T-helper 1 cell (primary cell): ENCODE measurements at regions not wholly inside any gene's neighbourhood (a gene's known extent, or its start where the extent isn't known, plus 50 kb on each side); places are given as distances from the start of the nearest gene placed in this dataset.

Experiments used
- DNase-seq, 5 donors: peaks; one replicate each; pipeline ENCODE4 v3.0.0-alpha.2; 2012 to 2020

DNA sequence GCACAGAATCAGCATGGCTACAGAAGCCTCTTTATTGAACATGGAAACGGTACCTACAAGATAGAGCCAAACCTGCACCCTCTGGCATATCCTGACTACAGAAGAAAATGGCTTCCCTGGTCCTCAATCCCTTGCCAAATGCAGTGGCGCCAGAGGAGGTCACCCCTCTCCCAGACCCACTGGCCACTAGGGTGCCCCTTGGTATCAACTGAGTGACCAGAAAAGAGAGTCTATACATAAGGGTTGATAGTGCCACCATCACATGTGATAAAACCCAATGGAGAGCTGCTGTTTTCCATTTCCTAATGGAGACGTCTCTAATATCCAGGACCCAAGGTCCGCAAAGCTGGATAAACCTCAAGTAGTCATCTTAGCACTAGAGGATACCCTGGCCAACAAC lies 52.7 kb upstream of the ALK start:
- DNase-seq: no peak

GRCh38 chr2:29977284-29977683 lies 55.9 kb upstream of the ALK start:
- DNase-seq: no peak

- DNase-seq: no peak
Measured at GRCh38 chr2:29981402-29981801, 60.0 kb upstream of the ALK start.

DNA sequence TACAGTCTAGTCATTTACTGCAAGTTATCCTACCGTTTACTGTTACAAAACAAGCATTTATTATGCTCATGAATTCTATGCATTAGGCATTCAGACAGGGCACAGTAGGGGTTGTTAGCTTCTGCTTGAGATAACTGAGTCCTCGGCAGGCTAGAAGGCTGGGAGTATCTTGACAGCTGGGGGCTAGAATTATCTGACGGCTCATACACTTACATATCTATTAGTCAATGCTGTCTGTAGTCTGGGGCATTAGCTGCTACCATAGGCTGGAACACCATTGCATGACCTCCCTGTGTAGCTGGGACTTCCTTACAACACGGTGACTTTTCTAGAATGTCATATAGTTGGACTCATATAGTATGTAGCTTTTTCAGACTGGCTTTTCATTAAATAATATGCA lies 61.9 kb upstream of the ALK start:
- DNase-seq: no peak

DNA sequence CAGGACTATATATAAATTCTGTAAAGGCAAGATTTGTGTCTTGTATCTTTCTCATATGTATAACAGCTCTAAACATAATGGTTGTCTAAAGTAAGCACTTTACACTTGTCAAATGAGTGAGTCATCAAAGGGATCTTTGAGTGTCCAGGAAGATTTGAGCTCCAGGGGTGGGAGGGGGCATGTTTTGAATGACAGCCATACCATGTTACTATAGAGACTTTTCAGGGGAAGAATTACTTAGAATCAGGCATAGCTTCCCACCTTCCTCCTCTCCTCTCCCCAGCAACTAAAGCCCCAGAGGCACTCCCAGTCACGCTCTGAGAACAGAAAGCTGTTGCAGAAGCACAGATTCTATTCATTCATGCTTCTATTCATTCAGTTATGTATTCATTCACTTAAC lies 65.8 kb upstream of the ALK start:
- DNase-seq: no peak

DNA sequence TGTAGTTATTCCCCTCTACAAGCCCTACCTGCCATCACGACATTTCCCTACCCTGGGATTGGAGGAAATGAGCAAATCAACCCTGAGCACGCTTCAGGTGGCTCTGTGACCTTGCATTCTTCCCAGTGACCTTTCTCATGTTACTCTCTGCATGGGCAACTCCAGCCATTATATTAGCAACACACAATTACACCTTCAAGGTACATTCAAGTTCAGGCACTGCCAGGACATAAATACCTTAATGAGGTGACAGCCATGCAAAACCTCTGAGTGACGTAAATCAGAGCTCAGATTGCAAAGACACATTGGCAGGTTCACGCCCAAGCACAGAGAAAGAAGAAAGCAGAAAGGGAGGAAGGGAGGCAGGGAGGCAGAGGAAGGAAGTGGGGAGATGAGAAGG lies 68.7 kb upstream of the ALK start:
- no peak for DNase-seq

DNA sequence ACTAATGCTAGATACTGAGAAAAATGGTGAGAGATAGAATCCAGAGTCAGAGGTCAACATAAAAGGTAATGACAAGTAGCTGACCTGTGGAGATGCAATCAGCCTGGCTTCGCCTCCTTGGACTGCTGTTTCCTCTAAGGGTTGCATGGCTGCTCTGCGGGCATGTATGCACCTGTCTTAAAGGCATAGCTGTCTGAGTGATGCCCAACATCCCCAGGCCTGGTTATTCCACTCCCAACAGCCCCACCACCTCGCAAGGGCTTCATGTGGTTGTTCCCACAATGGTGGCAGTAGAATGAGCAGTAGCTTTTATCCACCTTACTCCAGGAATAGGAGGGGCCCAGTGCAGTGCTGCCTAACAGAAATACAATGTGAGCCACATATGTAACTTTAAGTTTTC lies 69.7 kb upstream of the ALK start:
- no peak for DNase-seq

DNA sequence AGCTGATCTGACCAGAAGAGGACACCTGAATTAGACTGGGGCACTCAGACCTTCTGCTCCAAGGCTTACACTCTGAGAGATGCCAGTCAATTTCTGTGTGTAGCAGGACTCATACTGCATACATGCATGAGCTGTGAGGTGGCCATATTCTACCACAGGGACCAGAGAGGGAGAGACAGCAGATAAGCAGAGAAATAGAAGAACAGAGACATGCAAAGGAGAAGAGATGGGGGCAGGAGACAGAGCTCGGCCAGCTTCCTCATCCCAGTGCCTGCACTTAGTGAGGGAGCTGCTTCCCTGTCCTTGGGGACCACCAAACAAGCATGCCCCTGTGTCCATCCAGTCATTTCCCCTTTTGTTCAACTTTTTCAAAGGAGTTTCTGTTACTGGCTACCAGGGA lies 73.9 kb upstream of the ALK start:
- DNase-seq: no peak

GRCh38 chr2:30003128-30003527 lies 81.7 kb upstream of the ALK start:
- no peak for DNase-seq

DNA sequence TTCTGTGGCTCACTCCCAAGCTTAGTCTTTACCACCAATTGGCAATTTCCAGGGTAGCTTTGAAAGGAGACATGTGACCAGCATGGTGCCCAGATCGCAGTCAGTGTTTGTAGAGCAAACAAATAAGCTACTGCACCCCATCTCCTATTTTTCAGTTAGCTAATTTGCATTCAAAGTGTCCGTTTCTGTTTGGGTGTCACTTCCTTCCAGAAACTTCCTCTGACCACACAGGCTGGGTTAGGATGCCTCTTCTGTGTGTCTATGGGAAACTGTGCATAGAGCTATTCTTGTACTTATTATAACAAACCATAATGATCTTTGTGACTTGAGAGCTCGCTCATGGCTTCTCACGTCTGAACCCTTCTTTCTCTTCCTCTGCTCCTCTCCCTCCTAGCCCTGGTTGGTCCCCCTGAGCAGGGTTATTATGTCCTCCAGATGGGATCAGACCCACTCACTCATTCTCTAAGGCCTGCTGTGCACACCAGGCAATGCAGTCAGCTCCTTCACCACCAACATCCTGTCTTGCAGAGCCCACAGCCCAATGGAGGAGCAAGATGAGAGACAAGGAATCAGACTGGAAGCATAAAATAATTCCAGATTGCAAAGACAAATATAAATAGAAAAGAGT lies 101.2 kb upstream of the ALK start:
- peak in 1 of 5 donors; percentile 34 for DNase-seq

- no peak for DNase-seq
Measured at GRCh38 chr2:30024281-30024680, 102.9 kb upstream of the ALK start.

DNA sequence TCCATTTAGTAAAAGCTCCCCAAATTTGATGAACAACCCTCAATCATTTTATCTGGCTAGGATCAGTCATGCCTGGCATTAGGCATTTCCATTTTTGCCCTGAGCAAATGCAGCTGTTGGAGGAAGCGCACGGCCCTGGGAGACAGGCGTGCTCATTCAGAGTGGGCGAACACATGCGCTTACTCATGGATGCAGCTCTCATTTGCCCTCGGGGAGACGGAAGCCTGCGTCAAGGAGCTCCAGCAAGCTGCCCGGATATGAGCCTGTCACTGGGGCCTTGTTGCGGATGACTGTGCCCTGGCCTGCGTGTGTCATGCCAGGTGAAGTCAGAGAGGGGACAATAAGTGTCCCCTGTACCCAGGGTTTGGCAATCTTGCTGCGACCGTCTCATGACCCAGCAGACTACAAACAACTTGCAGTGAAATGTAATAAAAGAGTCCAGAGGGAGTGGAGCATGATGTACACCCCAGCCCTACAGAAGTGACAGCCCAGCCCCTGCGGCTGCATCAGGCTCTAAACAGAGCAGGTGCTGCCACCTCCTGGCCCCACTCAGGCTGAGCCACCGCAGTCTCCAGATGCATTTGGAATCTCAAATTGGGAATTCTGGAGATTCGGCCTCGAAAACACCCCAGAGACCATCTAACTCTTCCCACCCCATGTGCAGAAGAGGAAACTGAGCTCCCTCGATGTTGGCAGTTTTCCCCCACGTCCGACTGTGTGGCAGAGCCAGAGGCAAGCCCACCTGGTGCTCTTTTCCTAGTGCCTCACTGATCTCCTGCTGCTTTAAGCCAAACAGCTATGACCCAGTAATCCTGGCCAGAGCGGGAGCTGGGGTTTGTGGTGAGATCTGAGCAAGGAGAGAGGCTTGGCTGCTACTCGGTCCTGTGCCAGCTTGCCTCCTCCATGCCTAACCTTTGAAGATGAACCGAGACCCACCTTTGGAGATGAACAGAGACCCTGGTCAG lies 105.0 kb upstream of the ALK start:
- DNase-seq: no peak

DNA sequence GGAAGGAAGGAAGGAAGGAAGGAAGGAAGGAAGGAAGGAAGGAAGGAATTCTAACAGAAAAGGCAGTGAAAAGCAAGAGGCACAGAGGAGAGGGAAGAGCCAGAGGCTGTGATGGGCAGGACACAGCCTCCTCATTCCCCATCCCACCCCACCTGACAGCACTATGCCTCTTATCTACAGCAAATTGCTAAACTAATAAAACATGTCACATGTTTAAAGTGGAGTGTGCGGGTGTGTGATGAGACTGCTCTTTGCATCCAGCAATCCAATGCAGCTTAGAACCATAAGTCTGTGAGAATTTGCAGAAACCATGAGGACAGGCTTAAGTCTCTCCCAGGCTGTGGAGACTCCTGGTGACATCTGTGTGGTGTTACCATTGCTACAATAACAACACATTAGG lies 108.4 kb upstream of the ALK start:
- no peak for DNase-seq

DNA sequence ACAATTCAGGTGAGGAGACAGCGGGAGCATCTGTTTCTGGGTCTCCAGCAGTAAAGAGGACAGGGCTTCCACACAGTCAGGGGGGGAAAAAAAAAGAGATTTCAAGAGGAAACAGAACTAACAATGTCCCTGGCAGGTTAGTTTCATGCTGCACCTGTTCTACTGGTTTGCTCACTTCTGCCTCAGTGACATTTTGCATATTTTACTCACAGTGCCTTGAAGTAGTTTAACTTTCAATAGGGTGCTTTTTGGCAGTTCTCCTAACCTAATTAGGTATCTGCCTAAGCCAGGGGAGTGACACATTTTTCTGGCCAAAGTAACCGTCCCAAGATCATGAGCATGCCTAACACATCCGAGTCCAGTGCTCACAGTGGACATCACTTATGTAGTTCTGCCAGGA lies 109.0 kb upstream of the ALK start:
- DNase-seq: no peak

DNA sequence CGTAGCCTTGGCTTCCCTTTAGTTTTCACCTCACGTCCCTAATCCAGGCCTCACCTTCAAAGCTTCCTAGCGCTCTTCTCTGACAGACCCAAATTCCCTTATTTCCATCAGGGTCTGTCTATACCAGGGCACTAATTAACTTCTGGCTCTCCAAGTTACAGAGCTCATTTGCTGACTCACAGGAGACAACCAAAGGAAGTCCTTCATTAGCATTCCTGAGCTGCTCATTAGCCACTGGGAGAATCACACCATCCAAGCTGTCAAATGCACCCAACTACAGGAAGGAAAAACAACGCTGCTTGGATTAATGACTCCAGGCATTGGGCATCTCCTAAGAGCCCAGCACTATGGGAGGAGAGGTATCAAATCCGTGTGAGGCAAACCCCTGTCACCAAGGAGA lies 109.8 kb upstream of the ALK start:
- DNase-seq: no peak

GRCh38 chr2:30034052-30034775 lies 112.6 kb upstream of the YPEL5 start:
- DNase-seq: no peak

GRCh38 chr2:30037016-30037415 lies 109.8 kb upstream of the YPEL5 start:
- DNase-seq: no peak

GRCh38 chr2:30038419-30038818 lies 108.4 kb upstream of the YPEL5 start:
- no peak for DNase-seq

DNA sequence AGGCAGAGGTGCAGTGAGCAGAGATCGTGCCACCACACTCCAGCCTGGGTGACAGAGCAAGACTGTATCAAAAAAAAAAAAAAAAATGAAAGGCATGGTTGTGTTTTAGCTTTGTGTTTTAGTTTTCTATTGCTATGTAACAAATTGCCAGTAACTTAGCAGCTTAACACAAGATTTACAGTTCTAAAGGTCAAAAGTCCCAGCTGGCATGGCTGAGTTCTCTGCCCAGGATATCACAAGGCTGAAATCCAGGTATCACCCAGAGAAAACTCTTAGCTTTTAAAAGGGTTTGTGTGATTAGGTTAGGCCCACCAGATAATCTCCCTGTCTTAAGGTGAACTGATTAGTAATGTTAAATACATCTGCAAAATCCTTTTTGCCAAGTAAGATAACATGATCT lies 107.7 kb upstream of the YPEL5 start:
- DNase-seq: no peak

- no peak for DNase-seq
Measured at GRCh38 chr2:30040147-30040546, 106.7 kb upstream of the YPEL5 start.

- no peak for DNase-seq
Measured at GRCh38 chr2:30041884-30042283, 104.9 kb upstream of the YPEL5 start.

DNA sequence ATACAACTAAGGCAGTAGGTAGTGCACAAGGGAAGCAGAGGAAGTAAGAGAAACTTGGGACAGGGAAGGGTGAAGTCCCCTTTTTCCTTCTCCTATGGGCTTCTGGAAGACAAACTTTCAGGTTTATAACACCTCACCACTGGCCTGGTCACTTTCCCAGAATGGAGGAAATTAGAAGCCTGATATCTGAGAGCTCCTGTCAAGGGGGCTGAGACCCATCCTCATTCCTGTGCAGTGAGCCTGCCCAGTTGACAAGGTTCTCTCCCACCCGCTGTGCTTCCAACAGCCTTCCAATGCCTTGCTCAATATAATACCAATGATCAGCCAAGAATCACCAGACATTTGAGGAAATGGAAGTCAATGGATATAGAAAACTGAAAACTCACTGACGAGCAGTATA lies 100.4 kb upstream of the YPEL5 start:
- DNase-seq: no peak

DNA sequence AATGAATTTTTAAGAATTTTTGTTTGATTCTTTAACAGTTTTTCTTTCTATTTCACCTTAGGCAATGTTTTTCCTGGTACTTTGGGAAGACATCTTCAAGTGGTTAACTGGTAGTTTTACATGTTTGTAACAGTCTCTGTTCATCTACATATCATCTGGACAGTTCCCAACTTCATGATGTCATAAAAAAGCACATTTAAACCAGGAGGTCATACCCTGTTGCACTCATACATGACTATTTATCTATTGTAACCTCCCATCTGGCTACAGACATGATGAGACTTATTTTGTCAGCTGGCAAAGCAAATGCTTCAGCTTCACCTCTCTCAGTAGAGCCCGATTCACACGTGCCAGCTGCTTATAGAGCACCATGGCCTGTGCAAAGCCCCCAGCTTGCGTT lies 99.8 kb upstream of the YPEL5 start:
- DNase-seq: no peak
